GM19463 (cell line): ENCODE measurements at regions not wholly inside any gene's neighbourhood (a gene's known extent, or its start where the extent isn't known, plus 50 kb on each side); places are given as distances from the start of the nearest gene placed in this dataset.
"Not testable (repeated sequence)": the region's sequence is repeated elsewhere in the genome, so short reads cannot be mapped to it uniquely, and the experiment has no call there.

ENCODE experiments used
- ATAC-seq: cut with Tn5 transposase; IDR thresholded peaks from one replicate; pipeline ENCODE4 v1.9.1; 2021; ENCODE audit warnings: mild to moderate bottlenecking, moderate library complexity; ENCODE audit not compliant: unreplicated experiment

DNA sequence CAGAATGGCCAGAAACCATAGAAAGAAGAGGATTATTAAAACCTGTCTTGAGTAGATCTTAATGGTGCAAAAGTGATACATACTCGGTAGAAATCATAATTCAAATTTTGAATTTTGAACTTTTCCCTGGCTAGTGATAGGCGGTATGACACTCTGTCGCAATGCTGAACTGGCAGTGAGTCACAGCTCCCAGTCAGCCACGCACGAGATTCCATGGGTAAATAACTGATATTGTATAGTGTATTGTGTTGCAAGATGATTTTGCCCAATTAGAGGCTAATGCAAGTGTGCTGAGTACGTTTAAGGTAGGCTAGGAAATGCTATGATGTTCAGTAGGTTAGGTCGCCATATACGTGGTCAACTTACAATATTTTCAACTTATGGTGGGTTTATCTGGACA, 207.0 kb downstream of the SIPA1L2 start:
- no peak for ATAC-seq

DNA sequence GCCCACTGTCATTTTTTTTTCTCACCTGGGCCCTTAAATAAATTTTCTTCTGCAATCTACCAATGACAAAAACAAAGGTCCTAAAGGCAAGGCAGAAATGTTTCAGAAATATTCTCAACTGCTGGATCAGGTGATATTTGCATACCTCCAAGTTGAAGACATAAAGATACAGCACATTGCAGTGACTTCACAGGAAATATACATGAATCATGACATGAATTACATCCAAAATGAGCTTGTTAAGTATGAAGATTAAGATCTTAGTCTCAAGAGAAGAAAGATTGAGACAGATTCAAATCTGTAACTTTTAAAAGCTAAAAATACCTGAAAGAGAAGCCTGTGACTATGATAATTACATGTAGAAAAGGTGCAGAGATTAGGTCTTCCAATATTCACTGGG, 207.8 kb downstream of the SIPA1L2 start:
- ATAC-seq: no peak

DNA sequence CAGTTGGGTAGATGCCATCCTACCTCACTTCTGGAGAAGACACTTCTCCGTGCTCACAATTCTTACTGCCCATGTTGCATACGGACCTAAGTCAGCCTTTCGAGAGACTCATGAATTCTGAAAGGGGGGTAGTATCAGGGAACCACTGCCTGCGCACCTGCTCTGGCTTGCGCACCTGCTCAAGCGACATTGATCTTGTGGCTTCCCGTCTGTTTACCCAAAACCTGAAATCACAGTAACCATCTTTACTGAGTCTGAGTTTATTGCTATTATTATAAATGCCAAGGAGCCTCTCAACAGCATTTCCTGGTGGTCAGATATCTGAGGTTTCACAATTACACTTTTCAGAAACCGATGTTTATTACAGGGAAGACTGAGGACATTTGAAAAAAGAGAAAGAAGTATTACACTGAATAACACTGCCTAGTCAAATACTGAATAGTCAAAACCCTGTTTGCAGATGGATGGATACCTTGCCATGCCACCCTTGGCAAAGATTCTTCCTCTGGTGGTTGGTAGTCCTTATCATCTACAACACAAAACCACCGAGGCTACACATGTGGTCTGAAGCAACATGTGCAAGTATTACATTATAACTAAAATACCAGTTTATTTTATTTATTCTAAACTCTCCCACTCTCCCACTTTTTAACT, 208.7 kb downstream of the SIPA1L2 start:
- no peak for ATAC-seq

DNA sequence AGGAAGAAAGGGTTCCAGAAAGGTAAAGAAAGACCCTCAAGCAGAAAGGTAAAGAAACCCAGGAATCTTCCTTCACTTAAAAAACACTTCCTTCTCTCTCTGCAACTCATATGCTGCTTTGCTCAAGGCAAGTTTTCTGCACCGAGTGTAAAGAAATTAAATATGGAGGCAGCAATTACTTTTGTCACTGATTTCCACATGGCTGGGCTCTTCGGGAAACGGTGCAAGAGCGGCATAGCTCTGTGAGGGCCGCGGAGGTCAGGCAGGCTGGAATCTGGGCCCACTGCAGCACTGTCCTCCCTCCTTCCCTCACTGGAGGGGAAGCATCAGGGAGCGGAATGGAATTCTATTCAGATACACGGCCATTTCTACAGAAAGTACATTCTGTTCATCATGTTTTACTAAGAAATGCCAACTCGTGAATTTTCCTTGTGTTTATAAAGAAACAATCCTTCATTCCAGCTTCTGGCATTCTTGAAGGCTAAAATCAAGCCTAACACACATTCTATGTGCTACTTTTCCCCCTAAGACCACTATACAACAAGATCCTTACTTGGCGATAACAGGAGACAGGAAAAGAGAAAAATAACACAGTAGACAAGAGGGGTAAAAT, 212.2 kb downstream of the SIPA1L2 start:
- ATAC-seq: no peak

DNA sequence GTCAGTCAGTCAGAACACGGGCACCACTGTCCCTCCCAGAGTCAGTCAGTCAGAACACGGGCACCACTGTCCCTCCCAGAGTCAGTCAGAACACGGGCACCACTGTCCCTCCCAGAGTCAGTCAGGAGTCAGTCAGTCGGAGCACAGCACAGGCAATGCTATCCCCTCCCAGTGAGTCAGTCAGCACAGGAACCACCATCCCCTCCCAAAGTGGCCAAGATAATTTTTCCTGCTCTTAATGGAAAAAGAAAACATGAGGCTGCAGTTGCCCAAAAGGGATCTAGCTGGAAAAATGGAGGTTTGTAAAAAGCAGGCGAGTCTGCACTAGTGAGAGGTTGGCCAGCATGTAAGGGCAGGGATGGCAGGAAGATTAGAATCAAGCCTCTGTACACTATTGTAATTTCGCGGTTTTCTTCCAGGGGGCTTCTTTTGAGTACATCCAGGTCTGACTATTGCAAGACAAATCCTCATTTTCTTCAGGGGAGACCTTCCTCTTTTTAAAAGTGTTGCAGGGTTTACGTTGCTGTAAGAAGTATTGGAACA, 213.8 kb downstream of the SIPA1L2 start:
- no peak for ATAC-seq

DNA sequence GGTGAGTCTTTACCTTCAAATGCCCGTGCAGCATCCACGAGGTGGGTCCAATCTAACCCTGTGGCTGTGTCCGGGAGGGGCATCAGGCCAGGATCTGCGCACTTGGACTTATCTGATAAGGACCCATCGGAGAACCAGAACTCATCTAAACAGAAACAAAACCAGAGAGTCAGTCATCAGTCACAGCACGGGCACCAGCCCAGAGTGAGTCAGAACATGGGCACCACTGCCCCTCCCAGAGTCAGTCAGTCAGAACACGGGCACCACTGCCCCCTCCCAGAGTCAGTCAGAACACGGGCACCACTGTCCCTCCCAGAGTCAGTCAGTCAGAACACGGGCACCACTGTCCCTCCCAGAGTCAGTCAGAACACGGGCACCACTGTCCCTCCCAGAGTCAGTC, 214.5 kb downstream of the SIPA1L2 start:
- not testable (repeated sequence) for ATAC-seq

DNA sequence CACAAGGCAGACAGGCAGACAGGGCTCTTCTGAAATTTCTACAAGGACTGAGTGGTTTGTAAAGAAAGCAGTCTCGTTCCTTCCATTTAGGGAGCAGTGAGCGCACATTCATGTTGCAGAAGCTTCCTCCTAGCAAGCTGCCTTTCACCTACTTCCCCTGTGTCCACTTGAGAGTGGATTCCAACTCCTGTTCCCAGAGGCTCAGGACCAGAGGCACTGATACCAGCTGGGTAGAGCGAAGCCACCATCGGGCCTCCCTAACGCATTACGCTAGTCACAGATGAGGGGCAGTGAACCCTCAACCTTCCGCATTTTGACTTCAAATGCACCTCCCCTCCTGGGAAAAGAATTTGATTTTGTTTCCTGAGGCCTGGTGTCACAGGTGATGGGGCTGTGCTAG, 215.8 kb downstream of the SIPA1L2 start:
- ATAC-seq: no peak

DNA sequence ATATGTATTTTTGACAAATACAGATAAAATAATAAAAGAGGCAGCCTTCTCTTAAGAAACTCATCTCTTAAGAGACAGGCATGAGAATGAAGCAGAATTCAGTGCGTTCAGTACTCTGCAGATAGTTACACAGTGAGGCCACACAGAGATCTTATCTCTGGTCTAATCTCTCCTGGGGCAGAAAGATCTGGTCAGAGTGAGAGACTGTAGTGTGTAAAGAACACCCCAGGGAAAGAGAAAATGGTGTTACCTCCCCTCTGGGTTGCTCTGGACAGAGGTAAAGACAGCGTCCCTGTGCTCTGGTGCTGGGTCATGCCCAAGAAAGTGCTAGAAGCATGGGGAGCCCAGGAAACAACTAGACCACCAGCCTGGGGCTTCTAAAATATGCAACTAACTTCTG, 216.3 kb downstream of the SIPA1L2 start:
- ATAC-seq: no peak

DNA sequence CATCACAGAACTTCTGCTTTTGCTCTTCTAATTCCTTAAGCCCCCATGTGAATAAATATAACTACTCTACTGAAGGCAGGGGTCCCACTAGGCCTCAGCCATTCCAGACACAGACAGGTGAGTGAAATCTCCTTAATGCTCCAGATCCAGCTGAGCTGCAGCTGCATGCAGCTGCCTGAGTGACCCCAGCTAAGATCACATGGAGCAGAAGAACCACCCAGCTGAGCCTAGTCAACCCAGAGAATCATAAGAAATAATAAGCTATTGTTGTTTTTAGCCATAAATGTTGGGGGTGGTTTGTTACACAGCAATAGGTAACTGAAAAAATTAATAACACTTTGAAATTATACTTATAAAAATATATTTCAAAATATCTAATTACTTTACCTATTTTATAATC, 220.3 kb downstream of the SIPA1L2 start:
- no peak for ATAC-seq

DNA sequence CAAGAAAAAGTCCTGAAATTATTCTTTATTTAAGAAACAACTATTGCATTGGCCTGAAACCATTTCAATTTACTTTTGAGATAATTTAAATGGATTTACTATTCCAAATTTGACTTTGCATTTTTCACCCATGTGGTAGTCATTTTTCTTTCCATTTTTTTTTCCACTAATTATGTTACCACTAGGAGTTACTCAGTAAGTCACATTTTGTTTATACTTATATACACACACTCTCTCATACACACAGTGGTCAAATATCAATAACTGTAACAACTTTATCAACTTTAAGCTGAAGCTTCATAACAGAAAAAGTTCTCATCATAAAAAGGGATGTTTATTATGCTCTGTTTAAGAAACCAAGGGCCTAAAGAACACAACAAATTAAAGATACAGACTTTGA, 222.8 kb downstream of the SIPA1L2 start:
- no peak for ATAC-seq

DNA sequence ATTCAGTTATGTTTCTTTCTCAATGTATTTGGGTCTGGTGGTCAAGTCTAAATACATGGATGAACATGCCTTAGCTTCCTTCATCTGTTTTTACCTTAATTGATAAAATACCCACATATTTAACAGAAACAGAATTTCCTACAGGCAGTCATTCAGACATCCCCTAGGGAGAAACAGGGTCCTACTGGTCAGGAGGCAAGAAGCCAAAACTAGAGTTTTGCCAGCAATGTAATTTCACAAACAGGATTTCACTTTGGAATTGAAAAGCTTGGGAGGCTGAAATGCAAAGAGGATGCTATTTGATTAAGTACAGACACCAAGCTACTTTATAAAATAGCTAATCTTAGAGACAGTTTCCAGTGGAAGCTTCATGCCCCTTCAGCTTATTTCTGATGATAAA, 224.2 kb downstream of the SIPA1L2 start:
- ATAC-seq: no peak

DNA sequence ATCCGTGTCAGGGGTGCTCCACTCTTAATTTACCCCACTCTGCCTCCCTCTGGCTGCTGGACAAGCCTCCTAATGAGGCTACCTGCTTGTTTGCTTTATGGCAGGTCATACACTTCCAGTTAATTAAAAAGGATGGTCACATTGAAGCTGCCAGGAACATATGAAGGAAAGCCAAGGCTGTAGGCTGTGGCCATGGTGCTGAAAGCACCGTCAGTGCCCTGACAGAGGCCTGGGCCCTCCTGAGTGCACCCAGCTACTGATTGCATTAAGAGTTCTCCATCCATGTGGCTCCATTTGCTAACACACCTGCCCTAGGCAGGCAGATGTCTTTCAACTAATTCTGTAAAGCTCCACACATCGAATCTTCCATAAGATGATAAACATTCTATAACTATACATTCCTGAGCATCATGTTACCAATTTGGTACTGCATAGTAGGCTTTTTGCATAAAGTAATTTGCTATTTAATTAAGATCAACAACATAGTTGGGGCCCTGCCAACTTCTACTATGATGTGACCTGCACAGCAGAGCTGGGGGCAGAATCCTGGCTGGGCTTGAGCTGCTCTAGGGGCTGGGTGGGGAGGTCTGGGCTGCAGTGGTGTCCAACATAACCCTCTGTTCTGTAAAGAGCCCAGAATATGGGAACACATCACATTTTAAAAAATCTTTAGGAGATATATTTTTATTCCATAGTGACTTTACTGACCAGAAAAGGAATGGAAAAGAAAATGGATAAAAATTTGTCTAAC, 224.8 kb downstream of the SIPA1L2 start:
- no peak for ATAC-seq

DNA sequence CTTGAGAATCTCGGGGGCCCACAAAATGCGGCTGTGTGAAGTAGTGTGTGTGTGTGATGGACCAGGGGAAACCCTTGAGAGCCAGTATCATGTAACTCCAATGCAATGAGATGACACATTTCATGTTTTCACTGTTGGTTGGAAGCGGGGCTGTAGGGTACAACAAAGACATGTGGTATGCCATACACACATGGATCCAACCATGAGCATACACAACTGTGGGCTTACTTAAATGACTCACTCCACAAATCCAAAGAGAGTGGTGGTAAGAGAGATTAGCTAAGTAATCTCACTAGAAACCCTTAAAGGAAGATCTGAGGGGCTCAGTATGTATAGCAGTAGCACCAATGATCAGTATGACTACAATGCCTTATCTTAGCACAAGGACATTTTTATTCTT, 225.7 kb downstream of the SIPA1L2 start:
- no peak for ATAC-seq

DNA sequence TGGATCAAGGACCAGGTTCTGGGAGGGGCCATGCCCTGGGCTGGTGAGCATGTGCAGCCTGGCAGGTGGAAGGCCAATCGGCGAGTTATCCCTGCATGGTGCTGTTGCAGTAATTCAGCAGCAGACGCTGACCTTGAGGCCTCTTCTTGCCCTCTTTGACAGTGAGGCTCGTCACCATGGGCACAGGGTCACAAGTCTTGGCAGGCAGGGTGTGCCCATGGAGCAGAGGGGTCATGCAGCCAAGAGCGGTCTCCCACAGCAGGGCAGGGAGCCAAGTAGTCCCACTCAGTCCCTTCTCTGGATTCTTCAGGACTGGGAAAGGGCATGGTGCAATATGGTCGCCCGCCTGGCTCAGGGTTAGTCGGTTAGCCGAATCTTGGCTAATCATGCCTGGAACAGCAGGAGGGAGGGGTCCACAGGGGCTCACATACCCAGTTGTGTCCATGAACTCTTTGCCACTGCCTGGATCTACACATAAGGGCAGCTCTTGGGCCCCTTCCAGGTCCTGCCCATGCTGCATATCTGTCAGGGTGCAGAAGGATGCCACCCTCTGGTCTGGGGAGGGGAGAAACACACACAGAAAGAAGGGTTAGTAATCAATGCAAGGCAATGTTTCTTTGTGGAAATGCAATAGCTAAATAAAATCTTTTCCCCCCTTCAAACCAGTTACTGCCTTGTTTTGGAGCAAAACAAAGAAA, 226.8 kb downstream of the SIPA1L2 start:
- no peak for ATAC-seq

DNA sequence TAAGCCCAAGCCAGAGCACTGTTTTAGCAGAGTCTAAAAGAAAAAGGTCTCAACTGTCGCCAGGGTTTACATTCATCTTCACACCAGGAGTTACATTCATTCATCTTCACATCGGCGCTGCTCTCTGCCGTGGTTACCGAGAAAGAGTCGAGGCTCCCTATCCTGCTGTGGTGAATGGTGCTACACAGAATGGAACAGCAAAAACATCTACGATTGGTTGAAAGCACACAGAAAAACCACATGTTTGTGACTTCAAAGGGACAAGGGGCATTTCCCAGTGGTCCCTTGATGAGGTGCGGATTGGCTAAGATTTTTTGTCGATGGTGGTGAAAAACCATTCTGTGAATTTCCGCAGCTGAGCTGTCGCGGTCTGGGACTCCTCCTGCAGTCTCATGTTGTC, 231.1 kb downstream of the SIPA1L2 start:
- ATAC-seq: no peak

DNA sequence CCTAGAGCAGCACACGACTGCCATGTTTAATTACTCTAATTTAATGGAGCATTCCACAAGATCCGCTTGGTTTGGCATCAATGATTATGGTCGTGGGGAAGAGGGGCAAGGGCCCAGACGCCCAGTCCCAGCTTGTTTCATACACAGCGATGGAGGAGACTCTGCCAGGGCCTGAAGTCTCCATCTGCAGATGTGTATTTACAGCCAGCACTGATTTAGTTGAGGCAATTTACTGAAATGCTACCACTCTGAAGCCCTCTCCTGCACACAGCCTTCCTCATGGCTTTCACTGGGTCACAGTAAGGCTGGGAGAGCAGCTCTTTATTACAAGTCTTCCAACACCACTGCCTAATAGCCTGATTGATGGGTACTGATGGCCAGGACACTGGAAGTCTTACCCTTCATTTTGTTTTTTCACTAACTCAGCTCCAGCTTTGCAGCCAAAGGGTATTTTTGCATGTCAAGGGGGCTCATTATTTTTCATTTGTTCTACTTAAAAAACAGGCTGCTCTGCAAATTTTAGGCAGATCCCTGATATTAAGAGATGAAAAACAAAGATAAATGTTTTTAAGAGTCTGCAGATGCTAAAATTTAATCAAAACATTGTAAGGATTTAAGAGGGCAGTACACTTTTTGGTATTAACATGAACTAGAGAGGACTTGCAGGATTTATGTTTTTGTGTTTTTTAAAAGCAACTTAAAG, 236.3 kb downstream of the SIPA1L2 start:
- ATAC-seq: no peak

DNA sequence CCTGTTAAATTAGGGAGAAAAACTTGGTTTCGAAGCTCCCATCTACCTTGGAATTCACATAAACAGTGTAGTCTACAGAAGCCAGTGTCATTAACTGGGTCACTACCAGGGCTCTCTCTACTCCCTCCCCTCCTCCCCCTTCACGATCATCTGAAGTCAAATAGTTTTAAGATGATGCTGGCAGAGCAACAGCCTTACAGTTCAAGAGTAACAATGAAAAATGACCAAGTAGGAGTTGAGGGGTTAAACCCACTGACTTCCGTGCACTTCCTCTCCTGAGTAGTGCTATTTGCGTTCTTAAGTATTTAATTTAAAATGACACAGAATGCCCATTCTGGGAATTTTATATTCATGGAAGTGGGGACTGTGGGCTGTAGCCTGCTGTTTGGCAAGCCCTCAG, 236.9 kb downstream of the SIPA1L2 start:
- no peak for ATAC-seq

DNA sequence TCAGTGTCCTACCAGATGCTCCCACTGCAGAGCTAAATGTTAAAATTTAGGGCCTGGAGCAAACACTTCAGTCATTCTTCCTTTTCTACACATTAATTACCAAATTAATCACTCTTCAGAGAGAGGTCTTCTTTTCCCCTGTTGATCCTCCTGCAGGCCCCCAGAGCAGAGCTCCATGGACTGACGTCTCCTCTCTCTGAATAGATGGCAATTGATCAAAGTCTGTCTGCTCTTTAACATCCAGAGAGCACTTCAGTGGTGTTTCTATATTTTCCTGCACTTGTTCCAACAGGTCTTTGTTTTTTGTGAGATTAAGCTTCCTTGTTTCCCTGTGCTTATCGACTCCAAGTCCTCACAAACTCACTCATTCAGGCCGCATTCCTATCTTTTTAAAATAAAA, 239.3 kb downstream of the SIPA1L2 start:
- no peak for ATAC-seq

DNA sequence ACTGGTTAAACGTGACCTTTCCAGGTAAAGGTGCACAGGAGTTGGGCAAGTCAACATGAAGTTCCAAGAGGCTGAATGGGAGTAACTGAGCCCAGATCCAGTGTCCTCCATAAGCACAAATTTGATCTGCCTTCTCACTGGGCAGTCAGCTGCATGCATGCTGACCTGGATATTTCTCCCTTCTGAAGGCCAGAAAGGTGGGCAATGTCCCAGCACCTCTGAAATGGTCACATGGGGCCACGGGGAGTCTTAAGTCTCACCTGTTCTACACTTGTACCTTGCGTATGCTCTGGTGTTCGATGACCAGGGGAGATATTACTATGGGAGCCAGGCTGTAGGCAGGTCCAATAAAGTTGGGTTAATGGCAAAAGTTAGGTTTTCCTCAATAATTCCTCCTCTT, 240.2 kb downstream of the SIPA1L2 start:
- no peak for ATAC-seq

DNA sequence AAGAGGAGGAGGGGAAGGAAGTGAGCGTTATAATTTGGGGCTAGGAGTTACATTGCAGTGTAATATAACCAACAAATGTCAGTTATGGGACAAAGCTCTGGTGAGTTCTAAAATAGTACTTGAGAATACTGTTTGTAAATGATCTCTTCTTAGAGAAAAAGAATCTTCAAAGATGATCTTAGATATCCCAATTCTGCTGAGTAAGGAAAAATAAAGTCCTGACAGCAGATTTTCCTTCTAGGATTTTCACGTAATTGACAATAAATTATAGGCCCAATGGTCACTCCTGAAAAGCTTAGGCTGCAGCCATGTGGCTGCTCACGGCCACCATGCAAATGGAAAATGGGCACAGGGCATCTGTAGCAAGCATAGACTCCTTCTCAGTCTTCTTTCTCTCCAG, 241.6 kb downstream of the SIPA1L2 start:
- ATAC-seq: no peak
